ENCODE measurements at regions not wholly inside any gene's neighbourhood (a gene's known extent, or its start where the extent isn't known, plus 50 kb on each side); places are given as distances from the start of the nearest gene placed in this dataset.
"Not testable (repeated sequence)": the region's sequence is repeated elsewhere in the genome, so short reads cannot be mapped to it uniquely, and the experiment has no call there.

- no peak for TF ChIP-seq CTCF (IDR thresholded peaks at IDR 0.05; ENCODE audit: insufficient read depth, low read depth, low read length, missing control alignments)
- no peak overlapping the region for H3K4me3 ChIP-seq (ENCODE audit: low read depth, low read length)
- DNase-seq (ENCODE audit: low read depth), result no peak
Measured at GRCh38 chr12:58009405-58010195, 68.2 kb downstream of the ATP23 start.

GRCh38 chr12:58011676-58012075, 70.3 kb downstream of the ATP23 start:
- TF ChIP-seq CTCF (IDR thresholded peaks at IDR 0.05; ENCODE audit: insufficient read depth, low read depth, low read length, missing control alignments), result no peak
- no peak overlapping the region for H3K4me3 ChIP-seq (ENCODE audit: low read depth, low read length)
- no peak for DNase-seq (ENCODE audit: low read depth)

- not testable (repeated sequence) for H3K4me3 ChIP-seq (ENCODE audit: low read depth, low read length); DNase-seq (ENCODE audit: low read depth)
Measured at GRCh38 chr12:58022379-58023020, 81.1 kb downstream of the ATP23 start.

GRCh38 chr12:58025431-58025830, 84.1 kb downstream of the ATP23 start:
- TF ChIP-seq CTCF (IDR thresholded peaks at IDR 0.05; ENCODE audit: insufficient read depth, low read depth, low read length, missing control alignments), result no peak
- no peak for DNase-seq (ENCODE audit: low read depth)
- no peak overlapping the region for H3K4me3 ChIP-seq (ENCODE audit: low read depth, low read length)

GRCh38 chr12:58026426-58026825, 85.1 kb downstream of the ATP23 start:
- TF ChIP-seq CTCF (IDR thresholded peaks at IDR 0.05; ENCODE audit: insufficient read depth, low read depth, low read length, missing control alignments), result no peak
- no peak overlapping the region for H3K4me3 ChIP-seq (ENCODE audit: low read depth, low read length)
- no peak for DNase-seq (ENCODE audit: low read depth)

DNA sequence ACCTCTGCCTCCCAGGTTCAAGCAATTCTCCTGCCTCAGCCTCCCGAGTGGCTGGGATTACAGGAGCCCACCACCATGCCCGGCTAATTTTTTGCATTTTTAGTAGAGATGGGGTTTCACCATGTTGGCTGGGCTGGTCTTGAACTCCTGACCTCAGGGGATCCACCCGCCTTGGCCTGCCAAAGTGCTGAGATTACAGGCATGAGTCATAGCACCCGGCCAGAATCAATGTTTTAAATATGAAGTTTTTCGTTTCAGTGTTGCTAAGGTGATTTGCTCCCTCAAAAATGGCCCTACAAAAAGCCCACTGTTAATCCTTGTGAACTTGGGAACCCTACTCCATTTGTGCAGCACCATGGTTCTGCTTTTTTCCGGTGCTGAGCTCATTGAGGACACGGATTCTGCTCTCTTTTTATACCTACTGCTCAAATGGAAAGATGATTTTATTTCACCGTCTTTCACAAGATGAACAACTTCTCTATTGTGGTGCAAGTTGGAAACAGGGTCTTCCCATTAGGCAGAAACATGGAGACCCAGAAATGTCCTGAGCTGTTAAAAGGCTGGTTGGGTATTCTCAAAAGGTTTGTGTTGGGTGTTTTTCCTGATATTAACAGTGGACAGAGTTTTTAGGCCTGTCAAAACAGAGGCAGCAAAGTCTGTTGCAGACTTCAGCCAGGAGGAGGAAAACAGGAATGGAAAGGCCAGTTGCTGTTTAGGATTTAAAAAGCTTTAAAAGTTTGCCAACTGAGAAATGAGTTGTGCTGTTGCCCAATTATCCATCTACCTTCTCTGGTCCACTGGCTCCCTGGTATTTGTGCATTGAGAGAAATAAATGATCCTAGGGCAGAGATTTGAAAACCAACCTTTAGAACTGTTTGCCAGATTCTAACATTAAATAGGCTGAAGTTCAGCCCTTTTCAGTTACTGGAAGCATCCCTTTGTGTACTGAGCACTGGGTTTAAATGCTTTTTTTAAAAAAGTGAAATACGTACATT, 85.8 kb downstream of the ATP23 start:
- DNase-seq (ENCODE audit: low read depth), result no peak
- no peak overlapping the region for H3K4me3 ChIP-seq (ENCODE audit: low read depth, low read length)
- TF ChIP-seq CTCF (IDR thresholded peaks at IDR 0.05; ENCODE audit: insufficient read depth, low read depth, low read length, missing control alignments), result no peak

GRCh38 chr12:58028294-58028693, 86.9 kb downstream of the ATP23 start:
- H3K4me3 ChIP-seq (ENCODE audit: low read depth, low read length), result no peak overlapping the region
- DNase-seq (ENCODE audit: low read depth), result no peak
- TF ChIP-seq CTCF (IDR thresholded peaks at IDR 0.05; ENCODE audit: insufficient read depth, low read depth, low read length, missing control alignments), result no peak

Measured in GM12865 (cell line).